HG03025 (cell line): ENCODE measurements at regions not wholly inside any gene's neighbourhood (a gene's known extent, or its start where the extent isn't known, plus 50 kb on each side); places are given as distances from the start of the nearest gene placed in this dataset.

Experiments
- ATAC-seq: cut with Tn5 transposase; IDR thresholded peaks from one replicate; pipeline ENCODE4 v1.9.1; 2021; ENCODE audit warnings: mild to moderate bottlenecking, moderate library complexity; ENCODE audit not compliant: unreplicated experiment, low FRiP score

DNA sequence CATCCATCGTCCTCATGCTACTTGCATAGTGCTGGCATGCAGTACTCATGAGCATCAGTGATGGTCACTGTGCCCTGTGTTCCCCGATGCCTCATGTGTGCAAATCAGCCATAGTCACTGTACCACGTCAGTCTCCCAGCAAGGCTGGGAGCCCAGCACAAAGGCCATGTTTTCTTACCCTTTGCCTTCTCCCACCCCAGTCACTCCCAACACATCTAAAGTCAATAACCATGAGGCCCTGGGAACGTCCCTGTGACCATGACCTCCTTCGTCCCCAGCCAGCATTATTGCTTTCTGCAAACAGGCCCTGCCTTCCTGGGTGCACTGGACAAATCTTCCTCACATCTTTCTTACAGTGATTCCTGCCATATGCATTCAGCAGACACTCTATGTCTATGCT, 406.1 kb downstream of the ICE1 start:
- ATAC-seq: no peak

GRCh38 chr5:5826911-5827310, 404.4 kb downstream of the ICE1 start:
- no peak for ATAC-seq

GRCh38 chr5:5822729-5823257, 400.3 kb downstream of the ICE1 start:
- no peak for ATAC-seq

DNA sequence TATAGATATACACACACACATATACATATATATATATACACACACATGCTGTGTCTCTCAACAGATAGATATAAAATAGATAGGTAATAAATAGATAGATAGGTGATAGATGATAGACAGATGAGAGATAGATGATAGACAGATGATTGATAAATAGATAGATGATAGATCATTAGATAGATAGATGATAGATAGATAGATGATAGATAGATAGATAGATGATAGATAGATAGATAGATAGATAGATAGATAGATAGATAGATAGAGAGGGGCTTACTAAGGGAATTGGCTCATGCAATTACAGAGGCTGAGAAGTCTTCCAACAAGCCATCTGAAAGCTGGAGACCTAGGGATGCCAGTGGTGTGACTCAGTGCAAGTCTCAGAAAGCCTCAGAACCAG, 394.5 kb downstream of the ICE1 start:
- no peak for ATAC-seq

- ATAC-seq: no peak
These were observed 391.0 kb downstream of the ICE1 start for GRCh38 chr5:5813441-5813840.

DNA sequence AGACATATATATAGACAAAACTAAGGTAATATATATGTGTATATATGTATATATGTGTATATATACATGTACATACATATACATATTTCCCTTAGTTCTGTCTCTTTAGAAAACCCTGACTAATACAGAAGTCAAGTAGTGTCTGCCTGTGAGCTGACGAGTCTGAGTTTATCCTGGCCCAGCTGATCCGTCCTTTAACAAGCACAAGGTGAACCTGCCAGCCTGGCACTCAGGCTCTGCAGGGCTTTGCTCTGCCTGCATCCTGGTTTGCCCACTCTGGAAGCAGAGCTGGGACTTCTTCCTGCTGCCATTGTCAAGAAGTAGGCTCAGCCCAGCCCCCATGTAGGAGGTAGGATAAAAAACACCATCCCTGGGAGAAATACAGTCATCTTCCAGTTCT, 388.0 kb downstream of the ICE1 start:
- ATAC-seq: no peak

- ATAC-seq: no peak
These were observed 383.4 kb downstream of the ICE1 start for GRCh38 chr5:5805916-5806315.

- no peak for ATAC-seq
These were observed 382.2 kb downstream of the ICE1 start for GRCh38 chr5:5804478-5805233.

- ATAC-seq: no peak
These were observed 378.6 kb downstream of the ICE1 start for GRCh38 chr5:5800801-5801761.

GRCh38 chr5:5799826-5800225, 377.3 kb downstream of the ICE1 start:
- no peak for ATAC-seq

GRCh38 chr5:5799229-5799628, 376.8 kb downstream of the ICE1 start:
- no peak for ATAC-seq

DNA sequence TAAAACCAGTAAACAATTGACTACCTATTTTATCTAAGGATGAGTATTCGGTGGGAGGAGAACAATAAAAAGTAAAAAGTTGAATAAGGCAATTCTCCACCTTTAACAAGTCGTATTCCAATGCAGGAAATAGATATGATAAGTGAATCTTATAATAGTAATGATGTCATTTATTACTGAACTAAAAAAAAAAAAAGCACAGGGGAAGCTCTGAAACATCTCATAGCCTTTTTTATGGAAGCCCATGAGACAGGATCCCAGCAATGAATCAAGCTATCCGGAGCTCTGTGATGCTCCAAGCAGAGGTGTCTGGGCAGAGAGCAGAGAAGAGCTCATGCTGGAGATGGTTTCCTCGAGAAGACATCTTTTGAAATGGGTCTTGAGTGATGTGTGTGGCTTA, 376.0 kb downstream of the ICE1 start:
- no peak for ATAC-seq

DNA sequence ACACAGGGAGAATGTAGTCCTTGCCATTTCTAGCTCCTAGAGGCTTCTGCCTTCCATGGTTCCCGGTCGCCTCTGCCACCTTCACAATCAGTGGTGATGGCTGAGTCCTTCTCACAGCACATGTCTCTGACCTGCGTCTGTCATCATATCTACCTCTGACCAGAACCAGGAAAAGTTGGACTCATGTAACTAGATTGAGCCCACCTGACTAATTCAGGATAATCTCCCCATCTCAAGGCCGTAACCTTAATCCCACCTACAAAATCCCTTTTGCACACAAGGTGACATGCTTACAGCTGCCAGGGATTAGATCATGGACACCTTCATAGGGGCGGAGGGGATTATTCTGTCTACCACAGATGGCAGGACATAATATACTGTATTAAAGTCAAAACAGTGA, 375.6 kb downstream of the ICE1 start:
- ATAC-seq: no peak

DNA sequence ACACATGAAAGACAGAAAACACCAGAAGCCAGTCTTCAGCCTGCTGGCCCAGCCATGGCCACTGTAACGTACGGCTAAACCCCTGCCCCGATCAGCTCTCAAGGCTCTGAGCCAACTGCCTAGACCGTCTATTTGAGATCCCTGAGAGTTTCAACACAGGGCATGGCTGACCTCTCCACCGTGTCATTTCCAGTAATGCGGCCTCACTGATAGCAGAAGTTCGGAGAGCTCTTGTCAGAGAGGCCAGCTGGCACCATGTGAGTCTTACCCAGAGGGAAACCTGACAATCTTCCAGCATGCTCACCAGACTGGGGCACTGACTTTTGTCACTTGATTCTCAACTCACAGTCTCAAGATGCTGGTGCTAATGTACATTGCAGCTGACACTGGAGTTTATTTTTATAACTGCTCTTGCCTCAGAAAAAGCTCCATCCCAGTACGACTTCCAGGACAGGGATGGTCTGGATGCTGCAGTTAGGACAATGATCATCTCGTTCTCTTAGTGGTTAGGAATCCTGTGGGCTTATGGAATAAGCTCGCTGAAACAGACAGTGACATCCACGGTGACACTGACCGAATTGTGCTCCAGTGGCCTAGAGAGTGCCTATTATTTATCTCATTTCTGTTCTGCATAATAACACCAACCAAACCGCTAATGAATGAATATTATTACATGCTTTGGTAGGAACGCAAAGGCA, 372.7 kb downstream of the ICE1 start:
- ATAC-seq: no peak

DNA sequence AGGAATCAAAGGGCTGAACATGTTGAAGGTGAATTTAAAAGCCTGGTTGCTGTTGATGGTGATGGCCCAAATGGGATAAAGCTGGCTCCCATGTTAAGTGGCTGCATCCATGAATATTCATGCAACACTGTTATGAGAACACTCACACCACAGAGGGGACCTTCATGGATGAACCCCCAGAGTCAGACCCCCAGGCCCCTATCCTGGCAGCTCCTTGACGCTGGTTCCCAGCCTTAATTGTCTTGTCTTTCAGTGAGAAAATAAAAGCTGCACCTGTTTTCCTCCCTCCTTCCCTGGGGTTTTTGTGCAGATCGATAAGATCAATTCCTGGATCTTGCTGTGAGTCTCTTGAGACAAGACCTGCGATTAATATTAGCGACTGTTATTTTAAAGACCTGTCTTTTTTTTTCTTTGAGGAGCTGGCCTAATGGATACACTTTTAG, 371.7 kb downstream of the ICE1 start:
- no peak for ATAC-seq

GRCh38 chr5:5793242-5794117, 371.0 kb downstream of the ICE1 start:
- no peak for ATAC-seq

- no peak for ATAC-seq
These were observed 369.6 kb downstream of the ICE1 start for GRCh38 chr5:5792106-5792505.

DNA sequence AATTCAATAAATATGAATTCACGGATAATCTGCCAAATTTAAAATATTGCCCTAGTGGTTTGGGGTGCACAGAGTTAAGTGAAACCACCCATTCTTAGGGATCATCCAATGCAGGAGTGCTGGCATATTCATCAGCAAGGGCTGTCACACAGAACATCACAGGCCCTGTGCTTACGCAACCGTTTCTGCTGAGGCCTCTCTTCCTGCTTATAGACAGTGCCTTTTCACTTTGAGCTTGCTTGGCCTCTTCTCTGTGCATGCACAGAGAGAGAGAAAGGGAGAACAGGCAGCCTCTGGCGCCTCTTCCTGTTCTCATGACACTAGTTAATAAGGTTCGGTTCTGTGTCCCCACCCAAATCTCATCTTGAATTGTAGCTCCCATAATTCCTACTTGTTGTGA, 366.3 kb downstream of the ICE1 start:
- no peak for ATAC-seq

DNA sequence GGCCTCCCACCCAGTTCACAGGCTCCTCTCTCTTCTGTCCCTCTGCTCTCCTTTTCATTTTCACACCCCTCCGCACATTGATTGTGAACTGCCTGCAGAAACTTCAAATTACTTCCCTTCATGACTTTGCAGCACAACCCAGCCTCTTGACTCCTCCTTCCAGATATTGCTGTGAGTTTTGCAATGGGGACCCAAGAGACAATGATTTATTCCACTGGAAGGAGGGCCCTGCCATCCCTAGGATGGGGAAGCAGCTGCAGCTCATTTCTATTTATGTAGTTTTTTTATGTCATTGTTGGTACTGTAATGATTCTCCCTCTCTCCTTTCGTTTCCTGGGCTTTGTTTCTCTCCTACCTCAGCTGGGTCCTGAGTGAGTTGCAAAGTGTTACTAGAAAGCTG, 364.9 kb downstream of the ICE1 start:
- ATAC-seq: no peak

DNA sequence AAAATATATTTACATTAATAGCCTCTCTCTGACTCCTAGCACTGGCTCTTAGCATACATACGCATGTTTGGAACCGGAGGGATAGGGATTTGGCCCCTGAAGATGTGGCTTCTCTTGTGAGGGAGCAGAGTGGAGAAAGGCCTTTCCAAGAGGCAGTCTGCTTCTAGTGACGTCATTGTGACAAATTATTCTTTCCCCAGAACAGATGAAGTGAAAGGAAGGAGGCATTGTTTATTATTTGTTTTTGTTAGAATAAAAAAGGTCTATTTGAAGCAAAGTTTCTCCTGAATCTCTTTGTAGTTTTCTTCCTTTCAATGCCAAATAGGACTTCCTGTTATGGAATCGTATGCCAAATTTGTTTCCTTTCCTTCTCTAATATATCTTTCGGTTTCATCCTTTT, 361.6 kb downstream of the ICE1 start:
- no peak for ATAC-seq
